ENCODE measurements at regions not wholly inside any gene's neighbourhood (a gene's known extent, or its start where the extent isn't known, plus 50 kb on each side); places are given as distances from the start of the nearest gene placed in this dataset.

DNA sequence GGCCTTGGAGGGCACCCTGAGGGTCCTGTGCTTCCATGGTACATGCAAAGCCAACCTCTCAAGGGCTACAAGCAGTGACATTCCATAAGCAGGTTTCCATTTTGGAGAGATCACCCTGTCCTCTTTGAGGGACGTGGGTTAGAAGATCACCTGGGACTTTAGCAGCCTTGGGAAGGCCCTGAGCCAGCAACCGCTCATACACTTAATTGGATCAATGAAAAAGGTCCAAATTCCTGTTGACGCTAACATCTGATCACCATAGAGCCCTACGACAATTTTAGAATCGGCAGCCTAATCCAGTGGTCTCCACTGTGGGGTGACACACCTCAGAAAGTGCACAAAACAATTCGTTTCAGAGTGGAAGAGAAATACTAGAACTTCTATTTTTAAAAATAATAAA is 196.0 kb upstream of the NR3C1 start:
- TF ChIP-seq CTCF (IDR thresholded peaks at IDR 0.05) (no peak), POLR2A (IDR thresholded peaks at IDR 0.05) (no peak)

Measured in uterus (tissue), 2 donors.